GM21528 (cell line): ENCODE measurements at regions not wholly inside any gene's neighbourhood (a gene's known extent, or its start where the extent isn't known, plus 50 kb on each side); places are given as distances from the start of the nearest gene placed in this dataset.

Source experiments
- ATAC-seq: cut with Tn5 transposase; IDR thresholded peaks from one replicate; pipeline ENCODE4 v1.9.1; 2021; ENCODE audit warnings: mild to moderate bottlenecking, moderate library complexity; ENCODE audit not compliant: unreplicated experiment, low FRiP score

GRCh38 chr9:129507805-129508204 lies 113.1 kb downstream of the C9orf50 start:
- ATAC-seq = no peak

GRCh38 chr9:129506892-129507291 lies 114.0 kb downstream of the C9orf50 start:
- no peak for ATAC-seq

GRCh38 chr9:129506041-129506440 lies 114.9 kb downstream of the C9orf50 start:
- no peak for ATAC-seq

DNA sequence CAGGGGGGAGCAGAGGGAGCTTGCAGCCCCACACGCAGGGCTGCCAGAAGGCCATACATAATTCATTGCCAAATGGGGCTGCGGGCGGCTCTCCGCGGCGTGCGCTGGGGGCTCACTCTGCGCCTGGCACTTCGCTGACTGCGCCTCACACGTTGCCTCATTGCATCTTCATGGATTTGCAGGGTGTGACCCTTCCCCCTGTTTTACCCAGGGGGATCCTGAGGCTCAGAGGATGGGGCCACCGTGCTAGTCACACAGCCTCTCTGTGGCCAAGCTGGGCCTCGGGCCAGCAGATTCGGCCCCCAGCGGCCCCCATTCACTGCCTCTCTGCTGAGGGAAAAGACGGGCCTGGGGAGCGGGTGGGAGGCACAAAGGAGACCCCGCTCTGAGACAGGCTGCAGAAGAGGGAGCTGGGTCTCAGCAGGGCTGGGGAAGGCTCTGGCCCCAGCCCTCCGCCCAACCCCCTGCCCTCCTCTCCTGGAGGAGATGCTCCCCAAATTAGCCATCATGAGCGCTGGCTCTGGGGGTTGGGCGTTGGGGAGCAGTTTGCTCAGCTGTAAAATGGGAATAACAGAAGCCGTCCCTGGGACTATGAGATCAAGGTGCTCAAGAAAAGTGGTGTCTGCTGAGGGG lies 115.5 kb downstream of the C9orf50 start:
- ATAC-seq = no peak

DNA sequence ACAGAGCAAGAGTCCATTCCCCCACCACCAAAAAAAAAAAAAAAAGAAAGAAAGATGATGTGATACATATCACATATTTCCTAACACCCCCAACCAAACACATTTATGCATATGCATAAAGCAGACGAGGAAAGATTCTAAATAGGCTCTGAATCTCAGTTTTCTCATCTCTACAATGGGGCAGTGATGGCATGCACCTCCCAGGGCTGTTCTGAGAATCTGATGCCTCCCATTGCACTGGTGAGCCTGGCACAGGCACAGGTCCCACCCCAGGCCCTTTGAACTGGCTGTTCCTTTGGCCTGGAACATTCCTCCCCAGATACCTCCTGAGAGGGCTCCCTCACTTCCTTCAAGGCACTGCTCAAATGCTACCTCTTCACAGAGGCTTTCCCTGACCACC lies 116.5 kb downstream of the C9orf50 start:
- no peak for ATAC-seq

GRCh38 chr9:129501771-129502319 lies 119.1 kb downstream of the C9orf50 start:
- ATAC-seq = no peak

GRCh38 chr9:129500863-129501770 lies 119.8 kb downstream of the C9orf50 start:
- no peak for ATAC-seq

GRCh38 chr9:129500161-129500862 lies 120.6 kb downstream of the C9orf50 start:
- ATAC-seq = no peak

GRCh38 chr9:129498451-129499384 lies 122.2 kb downstream of the C9orf50 start:
- ATAC-seq = no peak

DNA sequence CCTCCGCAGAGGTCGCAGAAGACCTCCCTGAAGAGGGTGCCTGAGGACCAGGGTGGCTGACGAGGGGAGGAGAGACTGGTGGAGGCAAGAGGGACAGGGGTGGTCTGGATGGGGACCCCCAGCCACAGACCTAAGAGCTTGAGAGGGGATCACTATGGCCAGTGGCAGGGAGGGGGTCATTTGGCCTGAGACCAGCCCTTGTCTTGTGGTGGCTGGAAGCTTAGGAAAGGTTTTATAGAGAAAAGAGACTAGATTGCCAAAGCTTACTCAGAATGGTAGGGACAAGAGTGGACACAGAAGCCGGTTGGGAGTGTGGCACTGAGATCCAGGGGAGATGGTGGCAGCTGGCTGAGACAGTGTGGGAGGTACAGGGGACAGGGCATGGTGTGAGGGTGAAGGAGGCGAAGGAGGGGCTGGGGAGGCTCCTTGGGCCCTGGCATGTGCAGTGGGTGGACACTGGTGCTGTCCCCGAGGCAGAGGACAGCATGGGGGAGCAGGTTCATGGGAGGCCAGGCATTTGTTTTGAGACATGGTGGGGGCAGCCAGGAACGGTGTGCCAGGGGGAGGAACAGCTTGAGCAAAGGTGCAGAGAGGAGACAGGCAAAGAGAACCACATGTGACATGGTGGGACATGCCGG lies 123.0 kb downstream of the C9orf50 start:
- ATAC-seq = no peak

DNA sequence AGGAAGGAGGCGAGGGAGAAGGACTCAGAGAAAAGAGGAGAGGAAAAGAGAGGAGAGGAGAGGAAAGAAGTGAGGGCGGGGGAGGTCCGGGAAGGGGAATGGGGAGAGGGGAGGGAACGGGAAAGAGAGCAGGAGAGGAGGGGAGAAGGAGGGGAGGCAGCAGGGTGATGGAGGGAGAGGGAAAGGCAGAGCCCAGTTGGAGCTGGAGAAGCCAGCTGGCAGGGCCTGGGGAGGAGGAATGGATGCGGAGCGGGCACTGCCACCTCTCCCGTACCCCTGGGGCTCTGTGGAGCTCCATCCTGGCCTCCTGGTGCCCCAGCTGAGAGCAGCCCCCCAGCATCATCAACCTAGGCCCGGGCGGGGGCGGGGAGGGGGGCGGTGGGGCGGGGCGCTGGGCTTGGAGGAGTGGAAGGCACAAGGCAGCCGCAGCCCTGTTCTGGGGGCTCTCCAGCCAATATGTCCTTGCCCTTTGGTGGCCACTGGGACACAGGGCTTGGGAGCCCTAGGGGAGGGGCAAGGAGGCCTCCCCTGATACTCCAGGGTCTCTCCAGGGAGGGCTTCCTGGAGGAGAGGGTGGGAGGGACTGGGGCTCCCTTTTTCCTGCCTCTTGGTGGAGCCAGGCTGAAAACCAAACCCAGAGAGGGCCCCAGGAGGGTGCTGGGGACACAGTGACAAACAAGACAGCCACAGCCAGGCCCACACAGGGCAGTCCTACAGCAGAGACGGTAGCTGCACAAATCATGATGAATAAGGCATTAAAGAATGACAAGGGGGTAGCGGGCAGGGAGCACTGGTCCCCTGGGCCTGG lies 123.7 kb downstream of the C9orf50 start:
- ATAC-seq = no peak

DNA sequence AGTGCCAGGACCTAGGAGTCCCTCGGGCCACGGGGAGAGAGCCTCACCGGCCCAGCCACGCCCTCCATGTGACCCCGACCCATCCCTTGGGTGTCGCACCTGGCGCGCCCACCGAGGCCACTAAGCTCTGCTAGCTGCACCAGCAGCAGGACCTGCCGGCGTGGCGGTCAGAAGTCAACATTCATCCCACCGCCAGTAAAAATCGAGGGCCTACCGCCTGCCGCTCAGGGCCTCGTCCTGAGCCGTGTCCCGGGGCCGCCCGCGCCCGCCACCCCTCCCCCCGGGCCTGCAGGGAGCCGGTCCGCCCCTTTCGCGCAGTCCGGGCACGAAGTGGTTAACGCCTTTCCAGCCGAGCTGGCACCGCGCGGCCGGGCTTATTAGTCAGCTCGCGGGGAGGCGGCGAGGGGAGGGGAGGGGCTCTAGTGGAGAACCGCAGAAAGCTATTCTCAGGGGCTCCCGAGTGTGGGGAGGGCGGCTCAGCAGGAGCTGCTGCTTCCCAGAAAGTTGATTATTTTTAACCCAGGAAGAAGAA lies 124.4 kb downstream of the C9orf50 start:
- no peak for ATAC-seq

- ATAC-seq = no peak
Measured at GRCh38 chr9:129495620-129496472, 125.1 kb downstream of the C9orf50 start.

- no peak for ATAC-seq
Measured at GRCh38 chr9:129494113-129494789, 126.7 kb downstream of the C9orf50 start.

DNA sequence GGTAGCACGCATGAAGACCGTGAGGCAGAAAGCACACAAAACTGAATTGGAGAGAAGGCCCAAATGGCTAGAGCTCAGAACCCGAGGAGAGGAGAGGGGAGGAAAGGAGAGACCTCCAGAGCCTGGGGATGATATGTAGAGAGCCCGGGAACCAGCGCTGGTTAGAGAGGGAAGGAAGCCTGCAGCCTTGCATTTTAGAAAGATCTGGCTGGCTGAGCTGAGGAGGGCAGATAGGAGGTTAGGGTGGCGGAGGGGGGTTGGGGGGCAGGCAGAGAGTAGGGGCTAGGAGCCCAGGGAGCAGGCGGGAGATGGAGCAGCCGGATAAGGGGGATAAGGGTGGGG lies 127.2 kb downstream of the C9orf50 start:
- ATAC-seq = no peak

- no peak for ATAC-seq
Measured at GRCh38 chr9:129493002-129493705, 127.7 kb downstream of the C9orf50 start.

GRCh38 chr9:129491487-129491855 lies 129.4 kb downstream of the C9orf50 start:
- ATAC-seq = no peak
